H9 (cell line): ENCODE measurements at regions not wholly inside any gene's neighbourhood (a gene's known extent, or its start where the extent isn't known, plus 50 kb on each side); places are given as distances from the start of the nearest gene placed in this dataset.

Experiments used
- DNase-seq: peaks from one replicate; pipeline ENCODE4 v3.0.0-alpha.2; 2017
- H2AFZ ChIP-seq: one replicate; pipeline ENCODE4 v1.6.1; 2013; ENCODE audit warnings: mild to moderate bottlenecking, low read length, control low read depth, moderate library complexity
- H2AK5ac ChIP-seq: 2 replicates; pipeline ENCODE4 v1.6.1; 2013; ENCODE audit warnings: low read length, control low read depth, mixed read lengths; ENCODE audit not compliant: insufficient read length
- H2BK120ac ChIP-seq: one replicate; pipeline ENCODE4 v1.6.1; 2013; ENCODE audit warnings: low read depth, mild to moderate bottlenecking, low read length, control low read depth, inconsistent platforms; ENCODE audit not compliant: poor library complexity, severe bottlenecking
- H2BK12ac ChIP-seq: 2 replicates; pipeline ENCODE4 v1.6.1; 2013; ENCODE audit warnings: low read length, control low read depth, mixed read lengths, low read depth; ENCODE audit not compliant: insufficient read length
- H2BK15ac ChIP-seq: 2 replicates; pipeline ENCODE4 v1.6.1; 2013; ENCODE audit warnings: low read depth, low read length, control low read depth
- H2BK20ac ChIP-seq: one replicate; pipeline ENCODE4 v1.6.1; 2013; ENCODE audit warnings: low read depth, mild to moderate bottlenecking, low read length, control low read depth, inconsistent platforms; ENCODE audit not compliant: poor library complexity, severe bottlenecking
- H2BK5ac ChIP-seq: 2 replicates; pipeline ENCODE4 v1.6.1; 2013; ENCODE audit warnings: low read length, control low read depth, mixed read lengths; ENCODE audit not compliant: insufficient read length
- H3K14ac ChIP-seq: 2 replicates; pipeline ENCODE4 v1.6.1; 2013; ENCODE audit warnings: low read length, control low read depth; ENCODE audit not compliant: insufficient read depth
- H3K18ac ChIP-seq: 2 replicates; pipeline ENCODE4 v1.6.1; 2013; ENCODE audit warnings: low read depth, mild to moderate bottlenecking, mixed read lengths, low read length, control low read depth; ENCODE audit not compliant: insufficient read length
- H3K23ac ChIP-seq: 2 replicates; pipeline ENCODE4 v1.6.1; 2013; ENCODE audit warnings: low read length, control low read depth, mixed read lengths, low read depth; ENCODE audit not compliant: insufficient read length
- H3K23me2 ChIP-seq: 2 replicates; pipeline ENCODE4 v1.6.1; 2013; ENCODE audit warnings: low read depth, mild to moderate bottlenecking, mixed read lengths, low read length, control low read depth; ENCODE audit not compliant: insufficient read length, poor library complexity, severe bottlenecking
- H3K27ac ChIP-seq: 2 replicates; pipeline ENCODE4 v1.5.1; 2013; ENCODE audit warnings: low read length, control low read depth, mixed read lengths, low read depth; ENCODE audit not compliant: insufficient read length
- H3K27me3 ChIP-seq: 2 replicates; pipeline ENCODE4 v1.6.1; 2013; ENCODE audit warnings: low read length, control low read depth, inconsistent platforms; ENCODE audit not compliant: insufficient read depth
- H3K4ac ChIP-seq: 2 replicates; pipeline ENCODE4 v1.6.1; 2013; ENCODE audit warnings: low read depth, mild to moderate bottlenecking, control low read depth, inconsistent platforms, low read length, moderate library complexity
- H3K4me1 ChIP-seq: 2 replicates; pipeline ENCODE4 v1.6.1; 2013; ENCODE audit warnings: low read length, control low read depth, inconsistent platforms; ENCODE audit not compliant: insufficient read depth
- H3K4me2 ChIP-seq: 2 replicates; pipeline ENCODE4 v1.6.1; 2013; ENCODE audit warnings: low read length, control low read depth, mixed read lengths; ENCODE audit not compliant: insufficient read length, insufficient read depth
- H3K56ac ChIP-seq: 2 replicates; pipeline ENCODE4 v1.6.1; 2013; ENCODE audit warnings: low read depth, mild to moderate bottlenecking, mixed read lengths, low read length, control low read depth; ENCODE audit not compliant: insufficient read length
- H3K79me1 ChIP-seq: 2 replicates; pipeline ENCODE4 v1.6.1; 2013; ENCODE audit warnings: low read depth, mild to moderate bottlenecking, moderate library complexity, low read length, control low read depth, inconsistent platforms; ENCODE audit not compliant: insufficient read depth, poor library complexity, severe bottlenecking
- H3K79me2 ChIP-seq: 2 replicates; pipeline ENCODE4 v1.6.1; 2013; ENCODE audit warnings: low read length, control low read depth, inconsistent platforms; ENCODE audit not compliant: insufficient read depth
- H3K9ac ChIP-seq: 2 replicates; pipeline ENCODE4 v1.6.1; 2013; ENCODE audit warnings: low read length, control low read depth, mixed read lengths; ENCODE audit not compliant: insufficient read length; ENCODE audit errors: extremely low read depth
- H3K9me3 ChIP-seq: one replicate; pipeline ENCODE4 v1.6.1; 2013; ENCODE audit warnings: low read depth, low read length, inconsistent platforms; ENCODE audit not compliant: control insufficient read depth
- H3T11ph ChIP-seq: one replicate; pipeline ENCODE4 v1.6.1; 2013; ENCODE audit warnings: mild to moderate bottlenecking, low read length, control low read depth, inconsistent platforms
- H4K20me1 ChIP-seq: one replicate; pipeline ENCODE4 v1.6.1; 2013; ENCODE audit not compliant: control insufficient read depth, insufficient read length, insufficient read depth
- H4K5ac ChIP-seq: 2 replicates; pipeline ENCODE4 v1.6.1; 2013; ENCODE audit warnings: low read depth, mild to moderate bottlenecking, mixed read lengths, low read length, control low read depth; ENCODE audit not compliant: insufficient read length
- H4K8ac ChIP-seq: replicated peaks from 2 replicates; pipeline ENCODE4 v1.6.1; 2013; ENCODE audit warnings: low read length, control low read depth, mixed read lengths, low read depth; ENCODE audit not compliant: insufficient read length
- H4K91ac ChIP-seq: 2 replicates; pipeline ENCODE4 v1.6.1; 2013; ENCODE audit warnings: low read depth, mild to moderate bottlenecking, moderate library complexity, mixed read lengths, low read length, control low read depth; ENCODE audit not compliant: insufficient read length
- H3K27ac Mint-ChIP-seq, 3 experiments: 2 replicates in 2 of 3; 3 replicates in 1 of 3; pipeline ENCODE4 v1.8.0; 2020 to 2021; ENCODE audit warnings: mixed read lengths in 3 of 3, mild to moderate bottlenecking in 1 of 3, moderate library complexity in 1 of 3
- H3K27me3 Mint-ChIP-seq: 2 replicates; pipeline ENCODE4 v1.8.0; 2021; ENCODE audit warnings: low read depth, mild to moderate bottlenecking, moderate library complexity, mixed read lengths
- H3K36me3 Mint-ChIP-seq, 3 experiments: 2 replicates in 2 of 3; 3 replicates in 1 of 3; pipeline ENCODE4 v1.8.0; 2020 to 2021; ENCODE audit warnings: low read depth in 3 of 3, mixed read lengths in 3 of 3; ENCODE audit not compliant: insufficient read depth in 1 of 3
- H3K4me1 Mint-ChIP-seq, 2 experiments: 2 replicates each; pipeline ENCODE4 v1.8.0; 2020; ENCODE audit warnings: mixed read lengths in 2 of 2
- H3K4me3 Mint-ChIP-seq, 2 experiments: 2 replicates in 1 of 2; 3 replicates in 1 of 2; pipeline ENCODE4 v1.8.0; 2020 to 2021; ENCODE audit warnings: mild to moderate bottlenecking in 2 of 2, mixed read lengths in 2 of 2, moderate library complexity in 1 of 2
- H3K9me3 Mint-ChIP-seq, 2 experiments: 2 replicates in 1 of 2; 3 replicates in 1 of 2; pipeline ENCODE4 v1.8.0; 2020; ENCODE audit warnings: mild to moderate bottlenecking in 2 of 2, mixed read lengths in 2 of 2, moderate library complexity in 1 of 2
- WGBS: extraction: QIAGEN DNeasy Blood & Tissue Kit; methylation state at CpG from one replicate; pipeline ENCODE4 v1.1.7; 2013; ENCODE audit warnings: missing lambda C conversion rate, low lambda C conversion rate, mixed read lengths; ENCODE audit not compliant: insufficient read length; ENCODE audit errors: extremely low coverage; 5-methylcytosine and 5-hydroxymethylcytosine counted together
- TF ChIP-seq, protein P1 (sequence below): fragments of 200-600 bp; sonication (generic); conservative IDR thresholded peaks from 3 replicates; pipeline ENCODE4 v1.8.0; 2021; ENCODE audit warnings: antibody characterized with exemption, mild to moderate bottlenecking

DNA sequence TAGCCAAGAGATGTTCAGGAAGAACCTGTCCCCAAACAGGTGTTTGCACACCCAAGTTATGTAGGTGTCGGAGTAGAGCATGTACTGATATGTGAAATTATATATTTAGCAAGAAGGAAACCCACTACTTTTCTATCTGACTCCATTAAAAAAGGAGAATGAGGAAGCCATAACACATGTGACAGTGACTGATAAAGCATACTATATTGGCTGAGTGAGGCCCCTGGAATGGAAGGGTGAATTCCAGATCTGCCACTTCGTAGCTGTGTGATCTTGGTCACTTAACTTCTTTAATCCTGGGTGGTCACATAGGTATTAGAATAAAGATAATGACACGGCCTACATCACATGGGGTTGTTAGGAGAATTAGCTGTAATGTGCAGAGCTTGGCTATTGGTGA, 116.0 kb upstream of the MAN2A1 start:
- Mint-ChIP-seq H3K36me3 (no peaks in the 10 kb centered on the region; a peak in 2 of 7 replicates), H3K9me3 (peaks cover 0 to 5% of the 10 kb centered on the region in 2 experiments; a peak in 3 of 5 replicates), H3K27me3 (no peaks in the 10 kb centered on the region), H3K4me1 (no peaks in the 10 kb centered on the region), H3K27ac (no peak overlapping the region), H3K4me3 (no peak overlapping the region)
- no peak overlapping the region for H2BK20ac ChIP-seq
- H2AK5ac ChIP-seq = no peak overlapping the region
- no peaks in the 10 kb centered on the region; the same call in 1 of the 2 replicates for H3K4me1 ChIP-seq
- TF ChIP-seq, protein P1, sequence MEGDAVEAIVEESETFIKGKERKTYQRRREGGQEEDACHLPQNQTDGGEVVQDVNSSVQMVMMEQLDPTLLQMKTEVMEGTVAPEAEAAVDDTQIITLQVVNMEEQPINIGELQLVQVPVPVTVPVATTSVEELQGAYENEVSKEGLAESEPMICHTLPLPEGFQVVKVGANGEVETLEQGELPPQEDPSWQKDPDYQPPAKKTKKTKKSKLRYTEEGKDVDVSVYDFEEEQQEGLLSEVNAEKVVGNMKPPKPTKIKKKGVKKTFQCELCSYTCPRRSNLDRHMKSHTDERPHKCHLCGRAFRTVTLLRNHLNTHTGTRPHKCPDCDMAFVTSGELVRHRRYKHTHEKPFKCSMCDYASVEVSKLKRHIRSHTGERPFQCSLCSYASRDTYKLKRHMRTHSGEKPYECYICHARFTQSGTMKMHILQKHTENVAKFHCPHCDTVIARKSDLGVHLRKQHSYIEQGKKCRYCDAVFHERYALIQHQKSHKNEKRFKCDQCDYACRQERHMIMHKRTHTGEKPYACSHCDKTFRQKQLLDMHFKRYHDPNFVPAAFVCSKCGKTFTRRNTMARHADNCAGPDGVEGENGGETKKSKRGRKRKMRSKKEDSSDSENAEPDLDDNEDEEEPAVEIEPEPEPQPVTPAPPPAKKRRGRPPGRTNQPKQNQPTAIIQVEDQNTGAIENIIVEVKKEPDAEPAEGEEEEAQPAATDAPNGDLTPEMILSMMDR = no peak
- WGBS = no CpG with 5 or more reads among the region's 3 CpGs
- no peak overlapping the region for H3K9ac ChIP-seq
- H3K79me1 ChIP-seq = no peaks in the 10 kb centered on the region
- no peak overlapping the region for H2AFZ ChIP-seq
- H4K91ac ChIP-seq = no peak overlapping the region
- no peak overlapping the region for H3K4me2 ChIP-seq
- no peak overlapping the region for H3K14ac ChIP-seq
- no peaks in the 10 kb centered on the region for H3K79me2 ChIP-seq
- H3T11ph ChIP-seq = no peak overlapping the region
- no peak overlapping the region for H2BK5ac ChIP-seq
- H3K23me2 ChIP-seq = no peaks in the 10 kb centered on the region
- no peak overlapping the region for H2BK12ac ChIP-seq
- no peak overlapping the region for H4K8ac ChIP-seq
- no peak overlapping the region for H3K27ac ChIP-seq
- no peak overlapping the region for H2BK15ac ChIP-seq
- H3K56ac ChIP-seq = no peak overlapping the region
- H3K9me3 ChIP-seq = no peaks in the 10 kb centered on the region
- H3K27me3 ChIP-seq = no peaks in the 10 kb centered on the region
- H2BK120ac ChIP-seq = no peak overlapping the region
- H4K20me1 ChIP-seq = no peaks in the 10 kb centered on the region
- no peak overlapping the region for H3K4ac ChIP-seq
- no peak overlapping the region for H3K18ac ChIP-seq
- DNase-seq = no peak
- no peak overlapping the region for H4K5ac ChIP-seq
- H3K23ac ChIP-seq = no peak overlapping the region
